Fibroblast of skin of right biceps (primary cell): ENCODE measurements at regions not wholly inside any gene's neighbourhood (a gene's known extent, or its start where the extent isn't known, plus 50 kb on each side); places are given as distances from the start of the nearest gene placed in this dataset.

Experiments
- DNase-seq: peaks from one replicate; pipeline ENCODE4 v3.0.0-alpha.2; 2013

DNA sequence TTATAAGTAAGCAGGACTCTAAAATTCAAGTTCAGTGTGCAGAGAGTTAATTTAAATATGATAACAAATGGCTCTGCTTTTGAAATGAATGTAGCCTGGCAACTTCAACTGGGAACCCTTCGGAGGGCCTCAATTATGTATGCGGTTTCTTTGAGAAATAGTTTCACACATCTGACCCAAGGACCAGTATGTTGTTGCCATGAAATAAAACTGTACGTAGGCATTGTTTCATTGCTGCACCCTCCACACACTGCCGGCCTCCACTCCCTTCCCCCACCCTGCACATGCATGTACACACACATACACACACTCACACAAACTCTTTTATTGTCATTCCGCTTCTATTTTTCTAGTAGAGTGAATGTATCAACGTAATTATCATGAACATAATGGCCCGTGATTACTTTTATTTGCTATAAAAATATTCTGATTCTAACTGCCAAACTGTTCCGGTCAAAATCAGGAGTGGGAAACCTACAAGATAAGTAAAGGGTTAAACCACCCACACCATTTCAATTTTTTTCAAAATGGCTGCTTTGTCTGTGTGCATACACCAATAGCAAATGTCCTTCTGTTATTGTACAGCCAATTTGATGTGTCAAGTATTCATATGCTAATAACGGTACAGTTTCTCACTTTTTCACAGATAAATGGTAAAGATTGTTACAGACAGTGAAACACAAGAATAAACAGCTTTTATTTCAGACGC lies 215.5 kb upstream of the TMEM161B start:
- DNase-seq = no peak

DNA sequence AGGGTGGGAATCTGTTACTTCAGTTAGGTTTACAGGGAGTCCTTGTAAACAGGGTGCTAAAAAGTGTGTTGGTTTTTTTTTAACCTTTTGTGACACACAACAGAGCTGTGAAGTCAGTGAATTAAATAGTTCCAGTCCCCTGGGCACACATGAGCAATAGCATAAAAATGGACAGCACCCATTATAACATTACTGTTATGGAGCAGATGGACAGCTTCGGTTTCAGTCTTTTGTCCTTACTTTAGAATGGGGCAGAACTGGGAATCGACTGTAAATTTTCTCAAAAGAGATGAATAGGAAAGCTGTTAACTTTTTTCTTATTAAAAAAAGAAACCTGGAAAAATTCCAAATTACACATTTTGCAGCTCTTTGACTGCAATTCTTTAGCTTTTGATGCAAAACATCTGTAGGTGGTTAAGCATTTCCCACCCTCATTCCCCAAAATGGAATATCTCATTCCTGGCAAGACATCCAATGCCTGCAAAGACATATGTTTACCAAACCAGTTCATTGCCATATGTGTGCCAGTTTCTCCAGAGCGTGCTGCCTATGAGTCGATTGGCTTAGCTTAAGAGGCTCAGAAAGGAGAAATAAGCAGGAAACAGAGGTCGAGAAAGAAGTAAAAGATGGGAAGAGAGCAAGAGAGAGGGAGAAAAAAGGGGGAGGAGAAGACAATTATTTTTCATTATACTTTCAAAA lies 212.3 kb upstream of the TMEM161B start:
- peak; percentile 35 for DNase-seq

DNA sequence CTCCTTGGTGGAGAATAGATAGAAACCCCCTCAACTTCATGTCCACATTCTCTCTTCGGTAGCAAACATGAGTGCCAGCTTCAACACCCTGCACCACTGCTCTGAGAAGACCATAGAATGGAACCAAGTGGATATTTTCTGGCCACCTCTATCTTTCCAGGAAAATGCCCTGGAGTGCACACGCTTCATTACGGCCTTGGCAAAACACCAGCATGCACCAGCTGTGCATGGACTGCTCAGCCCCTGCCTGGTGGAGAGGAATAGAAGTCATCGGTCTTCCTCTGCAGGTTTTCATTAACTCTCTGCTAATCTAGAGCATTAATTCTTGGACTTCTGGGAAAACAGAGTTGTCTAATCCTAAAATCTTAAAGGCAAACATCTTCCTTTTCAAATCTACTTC lies 211.6 kb upstream of the TMEM161B start:
- no peak for DNase-seq

DNA sequence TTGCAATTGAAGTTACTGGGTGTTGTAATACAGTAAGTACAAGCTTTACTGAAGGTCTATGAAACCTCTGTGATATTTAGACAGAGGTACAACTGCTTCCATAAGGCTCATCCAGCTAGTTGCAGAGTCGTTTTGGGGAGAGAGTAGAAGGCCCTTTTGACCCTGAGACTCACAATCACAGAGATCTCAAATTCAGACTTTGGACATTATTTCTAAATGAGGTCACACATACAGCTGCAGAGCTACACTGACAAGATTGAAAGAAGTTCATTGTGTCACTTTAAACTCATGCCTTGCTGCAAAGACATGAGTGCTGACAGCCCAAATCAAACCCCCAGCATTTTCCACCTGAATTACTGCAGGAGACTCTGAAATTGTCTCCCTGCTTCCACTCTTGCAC lies 205.9 kb upstream of the TMEM161B start:
- DNase-seq = no peak

DNA sequence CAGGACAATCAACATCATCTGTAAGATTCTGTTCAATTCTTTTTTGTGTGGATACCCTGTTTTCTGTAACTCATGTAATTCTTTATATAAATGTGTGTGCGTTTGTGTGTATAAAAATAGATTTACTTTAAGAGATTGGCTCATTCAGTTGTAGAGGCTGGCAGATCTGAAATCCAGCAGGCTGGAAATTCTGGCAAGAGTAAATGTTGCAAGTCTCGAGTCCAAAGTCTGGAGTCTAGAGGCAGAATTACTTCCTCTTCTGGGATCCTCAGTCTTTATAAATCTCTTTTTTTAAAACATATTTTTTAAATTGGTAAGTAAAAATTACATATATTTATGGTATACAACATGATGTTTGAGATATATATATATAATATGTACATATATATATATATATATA lies 202.1 kb upstream of the TMEM161B start:
- no peak for DNase-seq

DNA sequence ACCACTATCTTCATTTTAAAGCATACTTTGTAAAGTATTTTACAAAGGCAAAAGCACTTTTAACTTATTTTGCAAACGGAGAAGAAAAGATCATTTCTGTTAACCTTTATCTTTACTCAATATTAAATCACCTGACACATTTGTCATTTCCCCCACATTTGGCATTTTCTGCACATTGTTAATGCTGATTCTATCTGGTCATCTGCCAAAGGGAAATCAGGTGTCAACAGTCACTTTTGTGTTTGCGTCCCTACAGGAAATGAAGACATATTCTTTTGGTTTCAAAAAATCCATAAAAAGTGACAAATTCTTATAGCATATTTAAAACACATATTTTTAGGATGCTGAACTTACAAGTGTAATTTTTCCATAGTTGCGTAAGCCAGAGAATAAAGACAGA lies 191.3 kb upstream of the TMEM161B start:
- no peak for DNase-seq

DNA sequence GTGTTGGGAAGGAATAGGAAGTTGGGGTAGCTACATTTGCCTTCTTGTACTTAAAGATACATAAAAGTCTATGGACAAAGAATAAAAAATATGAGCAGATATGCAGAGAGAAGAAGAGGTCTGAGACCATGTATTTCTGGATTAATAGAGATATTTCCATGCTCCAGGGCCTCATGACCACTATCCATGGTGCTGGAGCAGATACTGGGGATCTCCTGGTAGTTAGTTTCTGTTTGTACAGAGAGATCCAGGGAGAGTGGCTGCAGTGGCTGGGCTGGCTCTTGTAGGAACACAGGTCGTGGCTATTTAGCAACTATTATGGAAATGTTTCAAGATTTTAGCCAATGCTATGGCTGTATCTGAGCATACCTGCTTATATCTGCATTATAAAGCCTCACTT lies 184.2 kb upstream of the TMEM161B start:
- DNase-seq = peak; percentile 4

DNA sequence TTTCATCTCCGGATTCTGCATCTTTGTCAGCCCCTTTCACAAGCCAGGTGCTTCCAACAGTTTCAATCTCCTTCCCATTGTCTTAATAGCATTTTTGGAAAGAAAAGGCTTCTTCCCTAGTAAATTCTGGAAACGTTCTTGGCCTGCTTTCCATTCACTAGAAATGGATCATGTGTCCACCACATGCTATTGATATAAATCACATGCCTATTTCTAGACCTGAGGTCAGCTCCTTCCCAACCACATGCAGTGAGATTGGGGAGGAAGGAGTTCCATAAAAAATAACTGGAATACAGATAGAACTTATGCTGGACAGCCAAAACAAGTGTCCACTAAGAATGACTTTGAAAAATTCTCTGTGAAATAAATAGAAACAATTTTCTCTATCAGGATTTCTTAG lies 181.6 kb upstream of the TMEM161B start:
- no peak for DNase-seq

DNA sequence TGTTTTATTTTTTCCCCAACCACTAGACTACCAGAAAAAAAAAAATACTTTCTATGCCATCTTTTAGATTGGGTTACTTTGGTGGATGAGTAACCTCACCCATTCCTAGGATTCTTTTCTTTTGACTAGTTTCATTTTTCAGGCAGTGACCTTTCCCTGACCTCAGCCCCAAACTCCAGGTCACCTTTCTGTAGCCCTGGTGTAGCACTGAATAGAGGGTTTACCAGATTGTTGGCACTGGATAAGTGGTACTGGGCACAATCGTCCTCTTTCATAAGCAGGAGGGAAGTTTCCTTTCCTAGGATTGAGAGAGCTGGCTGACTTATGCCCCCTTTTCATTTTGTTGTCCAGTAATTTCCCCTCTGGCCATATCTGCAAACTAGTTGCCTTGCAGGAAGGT lies 169.4 kb upstream of the TMEM161B start:
- peak; percentile 9 for DNase-seq

DNA sequence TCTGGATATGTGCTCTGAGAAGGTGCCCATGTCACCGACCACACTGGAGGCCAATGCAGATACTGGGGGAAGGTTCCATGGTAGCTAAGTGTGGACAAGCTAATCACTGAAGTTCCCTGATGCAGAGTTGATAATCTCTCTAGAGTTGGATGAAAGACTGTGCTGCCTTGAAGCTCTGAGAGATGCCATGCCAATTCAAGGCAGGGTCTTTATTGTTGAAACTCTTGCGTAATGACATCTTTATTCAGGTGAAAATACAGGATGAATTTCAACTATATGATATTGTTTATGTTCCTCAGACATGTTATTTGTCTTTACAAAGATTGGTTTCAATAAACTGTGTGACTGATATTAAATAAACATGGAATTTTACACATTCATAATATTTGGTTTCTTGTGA lies 167.6 kb upstream of the TMEM161B start:
- no peak for DNase-seq

DNA sequence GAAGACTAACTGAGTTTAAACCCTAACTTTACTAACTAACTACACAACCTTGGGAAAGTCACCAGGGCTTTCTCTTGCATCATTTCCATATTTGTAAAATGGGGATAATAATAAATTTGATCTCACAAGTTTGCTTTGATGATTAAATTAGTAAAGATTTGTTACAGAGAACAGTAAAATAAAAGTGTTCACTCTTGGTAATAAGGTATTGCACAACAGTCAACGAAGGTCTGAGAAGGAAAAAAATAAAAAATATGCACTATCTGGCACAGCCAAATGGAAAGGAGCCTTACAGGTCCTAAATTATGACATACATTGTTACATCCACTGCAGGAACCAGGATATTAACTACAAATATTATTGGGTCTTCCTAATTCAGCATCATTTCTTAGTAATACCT lies 160.0 kb upstream of the TMEM161B start:
- no peak for DNase-seq

DNA sequence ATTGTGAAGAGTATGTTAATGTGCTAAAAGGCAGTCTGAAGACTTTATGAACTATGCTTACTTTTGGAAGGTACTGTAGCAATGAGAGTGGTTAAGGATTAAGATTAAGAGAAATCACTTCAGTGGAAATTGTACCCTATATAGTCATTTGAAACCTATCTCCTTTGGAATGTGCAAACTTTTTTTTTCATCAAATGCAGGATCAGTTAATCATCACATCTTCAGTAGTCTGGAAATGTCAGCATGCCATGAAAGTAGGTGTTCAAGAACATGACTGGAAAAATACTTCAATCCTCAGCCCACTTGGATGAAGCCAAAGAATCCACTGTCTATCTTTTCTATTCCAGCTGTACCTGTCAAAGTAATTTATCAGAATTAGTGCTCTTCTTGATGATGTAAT lies 157.8 kb upstream of the TMEM161B start:
- no peak for DNase-seq

DNA sequence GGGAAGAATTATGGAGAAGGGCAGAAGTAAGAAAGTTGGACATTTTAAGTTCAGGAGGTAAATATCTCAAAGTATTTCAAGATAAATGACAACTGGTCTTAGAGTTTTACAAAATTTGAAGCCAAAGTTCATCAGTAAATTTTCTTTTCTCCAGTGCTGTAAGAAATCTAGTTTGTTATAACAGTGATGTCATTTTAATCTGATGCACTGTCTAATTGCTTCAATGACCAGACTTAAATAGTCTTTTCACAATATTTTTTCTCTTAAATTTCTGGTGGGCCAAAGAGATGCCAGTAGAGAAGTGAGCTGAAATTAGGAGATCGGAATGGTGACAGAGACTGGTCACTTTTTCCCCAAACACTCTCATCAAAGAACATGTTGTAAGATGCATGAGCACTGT lies 156.5 kb upstream of the TMEM161B start:
- DNase-seq = no peak

DNA sequence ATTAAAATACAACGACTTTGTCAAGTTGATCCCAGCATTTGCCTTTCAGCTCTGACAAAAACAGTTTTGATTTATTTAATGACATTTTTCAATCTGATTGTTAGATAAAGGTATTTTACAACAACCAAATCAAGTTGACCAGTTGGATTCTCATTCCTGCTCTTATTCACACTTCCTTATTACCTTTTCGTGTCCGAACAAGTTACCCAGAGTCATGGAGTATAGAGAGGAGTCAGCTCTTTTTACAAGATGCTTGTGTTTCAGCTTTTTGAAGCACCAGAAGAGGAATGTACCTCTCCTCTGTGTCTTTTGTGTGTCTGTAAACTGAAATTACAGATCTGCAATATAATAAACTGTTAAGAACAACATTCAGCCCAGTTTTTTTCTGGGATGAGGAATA lies 151.3 kb upstream of the TMEM161B start:
- no peak for DNase-seq

DNA sequence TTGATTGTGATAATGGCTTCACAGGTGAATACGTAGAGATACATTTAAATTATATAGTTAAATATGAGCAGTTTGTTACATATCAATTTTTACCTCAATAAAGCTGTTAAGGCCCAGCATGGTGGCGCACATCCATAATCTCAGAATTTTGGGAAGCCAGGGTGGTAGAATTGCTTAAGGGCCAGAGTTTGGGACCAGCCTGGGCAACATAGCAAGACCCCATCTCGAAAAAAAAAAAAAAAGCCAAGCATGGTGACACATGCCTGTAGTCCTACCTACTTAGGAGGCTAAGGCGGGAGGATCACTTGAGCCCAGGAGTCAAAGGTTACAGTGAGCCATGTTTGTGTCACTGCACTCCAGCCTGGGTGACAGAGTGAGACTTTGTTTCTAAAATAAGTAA lies 138.7 kb upstream of the TMEM161B start:
- no peak for DNase-seq

DNA sequence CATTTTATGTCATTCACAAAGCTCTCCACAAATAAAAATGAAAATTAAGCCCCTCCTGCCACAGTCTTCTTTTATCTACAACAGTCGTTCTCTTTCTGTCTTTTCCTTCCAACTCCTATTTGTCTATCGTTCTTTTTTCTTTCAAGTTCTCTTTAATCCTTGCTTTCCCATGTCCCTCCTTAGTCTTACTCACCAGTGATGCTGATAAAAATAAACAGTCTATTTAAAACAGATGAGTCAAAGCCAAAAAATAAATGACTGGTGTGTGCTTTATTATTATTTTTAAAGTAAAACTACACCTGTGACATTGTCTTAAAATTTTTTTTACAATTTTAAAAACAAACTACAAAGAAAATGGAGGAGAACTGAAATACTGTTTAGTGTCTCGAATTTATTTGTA lies 137.1 kb upstream of the TMEM161B start:
- no peak for DNase-seq

DNA sequence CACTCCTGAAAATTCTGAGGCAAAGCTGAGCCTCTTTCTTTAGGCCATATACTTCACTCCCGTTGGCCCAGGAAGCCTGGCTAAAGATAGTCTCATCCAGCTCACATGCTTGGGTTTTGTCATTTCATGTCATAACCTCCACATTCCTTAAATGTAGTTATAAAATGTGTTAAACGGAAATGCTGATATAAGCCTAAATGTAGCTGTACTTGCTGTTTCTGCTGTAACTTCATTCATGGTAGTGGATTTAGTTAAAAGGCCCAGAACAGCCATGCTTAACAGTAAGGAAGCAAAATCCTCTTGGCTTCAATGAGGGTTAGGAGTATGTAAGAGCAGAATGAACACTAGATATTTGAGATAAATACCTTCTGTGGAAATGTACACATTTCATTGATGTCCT lies 135.8 kb upstream of the TMEM161B start:
- no peak for DNase-seq

DNA sequence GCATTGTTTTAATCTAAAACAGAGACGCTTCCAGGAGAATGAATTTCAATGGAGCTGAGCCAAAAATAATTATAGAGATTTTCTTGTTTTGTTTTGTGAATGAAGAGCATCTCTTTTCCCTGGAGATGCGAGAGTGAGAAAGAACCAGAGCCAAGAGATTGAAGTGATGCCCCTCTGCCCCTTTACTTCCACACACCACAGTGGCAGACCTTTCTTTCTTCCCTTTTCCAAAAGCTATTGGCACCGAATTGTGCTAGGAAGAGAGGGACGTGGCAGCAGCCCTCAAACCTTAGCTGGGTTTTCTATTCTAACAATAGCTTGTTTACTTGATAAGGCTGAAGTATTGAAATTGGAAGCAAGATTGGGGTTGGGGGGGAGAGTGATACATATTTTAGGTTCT lies 133.0 kb upstream of the TMEM161B start:
- DNase-seq = no peak

DNA sequence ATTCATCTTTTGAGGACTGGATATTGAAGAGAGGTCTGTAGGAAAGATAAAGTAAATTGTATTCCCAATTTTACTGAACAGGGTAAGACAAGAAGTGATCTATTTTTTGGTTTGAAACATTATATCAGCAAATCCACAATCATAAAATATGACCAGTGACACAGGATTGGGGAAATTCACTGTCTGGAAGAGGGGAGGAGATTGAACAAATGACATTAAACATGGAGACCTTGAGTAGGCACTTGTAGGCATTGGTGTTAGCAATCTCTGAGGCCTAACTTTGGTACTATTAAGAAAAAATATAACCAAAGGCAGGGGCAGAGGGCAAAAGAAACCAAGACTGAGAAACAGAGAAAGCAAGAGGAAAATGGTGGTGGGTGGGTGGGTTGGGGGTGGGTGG lies 132.6 kb upstream of the TMEM161B start:
- DNase-seq = no peak

DNA sequence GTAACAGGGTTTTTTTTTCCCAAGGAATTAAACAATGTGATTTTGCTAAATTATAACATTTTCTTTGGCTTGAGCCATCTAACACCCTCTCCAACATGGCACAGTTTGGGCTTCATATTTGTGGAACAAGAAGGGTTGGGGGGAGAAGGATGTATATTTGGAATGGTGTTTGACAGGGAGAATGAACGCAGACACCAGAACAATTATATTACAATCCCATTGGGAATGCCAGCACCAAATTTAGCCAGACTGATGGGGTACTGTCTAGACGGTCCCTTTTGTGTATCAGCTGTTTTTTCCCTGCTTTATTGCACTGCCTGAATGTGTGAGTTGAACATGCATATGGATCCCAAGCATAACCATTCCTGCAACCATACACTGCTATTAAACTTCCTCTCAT lies 130.9 kb upstream of the TMEM161B start:
- no peak for DNase-seq

DNA sequence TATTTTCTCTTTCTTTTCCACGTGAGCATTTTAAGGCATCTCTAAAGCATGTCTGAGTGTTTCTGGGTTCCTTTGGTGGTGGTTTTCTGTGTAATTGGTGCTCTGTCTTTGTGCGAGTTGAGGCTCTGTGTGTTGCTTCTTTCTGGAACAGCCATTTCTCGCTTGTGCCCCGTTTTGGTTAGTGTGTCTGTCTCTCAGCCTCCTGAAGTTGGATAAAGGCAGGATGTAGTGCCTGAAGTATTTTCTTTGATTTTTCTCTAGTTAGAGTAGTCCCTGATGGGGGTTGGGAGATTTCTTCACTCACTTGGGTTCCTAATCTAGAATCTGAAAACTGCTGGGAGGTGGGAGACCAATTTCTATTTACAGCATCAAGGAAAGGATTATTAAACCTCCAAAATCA lies 129.7 kb upstream of the TMEM161B start:
- no peak for DNase-seq

DNA sequence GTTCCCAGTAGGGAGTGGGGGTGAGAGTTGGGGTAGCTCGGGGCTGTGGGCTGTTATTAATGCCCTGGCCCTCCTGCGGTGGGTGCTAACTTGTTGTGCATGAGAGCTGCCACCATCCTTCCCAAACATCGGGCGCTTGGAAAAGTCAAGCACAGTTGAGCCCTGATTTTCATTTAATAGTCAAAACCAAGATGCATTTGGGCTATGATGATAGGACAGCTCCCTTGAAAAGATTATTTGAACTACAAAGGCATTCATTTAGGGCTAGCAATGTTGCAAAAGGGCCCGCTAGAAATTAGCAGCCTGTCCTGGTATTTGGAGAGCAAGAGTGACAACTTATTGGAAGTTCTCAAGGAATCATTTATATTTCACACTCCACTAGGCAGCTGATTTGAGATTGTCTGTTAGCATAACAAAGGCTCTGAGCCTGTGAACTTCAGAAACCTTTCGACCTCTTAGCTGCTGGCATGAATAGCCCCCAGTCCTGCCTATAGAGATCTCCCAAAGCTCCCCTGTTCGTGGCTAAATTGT lies 128.2 kb upstream of the TMEM161B start:
- no peak for DNase-seq

DNA sequence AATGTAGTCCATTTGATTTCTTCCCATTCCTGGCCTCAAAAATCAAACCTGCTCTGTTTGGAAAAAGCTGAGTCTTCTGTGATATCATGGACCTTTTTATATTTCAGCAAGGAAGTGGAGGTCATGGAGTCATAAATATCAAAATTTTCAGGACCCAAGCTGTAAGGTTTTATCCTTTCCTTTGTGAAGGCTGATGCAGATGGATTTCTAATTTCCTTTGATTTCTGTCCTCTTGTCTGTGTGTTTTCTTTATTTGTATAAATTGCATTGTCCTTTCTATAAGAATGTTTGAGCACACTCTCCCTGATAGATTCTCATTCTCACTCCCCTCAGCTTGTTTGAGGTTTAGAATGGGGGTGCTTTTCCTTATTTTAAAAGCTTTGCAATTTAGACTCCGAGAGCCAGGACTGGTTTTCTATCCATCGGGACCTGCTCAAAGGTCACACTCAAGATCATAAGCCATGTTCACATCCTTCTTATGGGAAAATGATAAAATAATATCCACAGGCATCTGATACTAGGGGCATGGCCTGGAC lies 127.4 kb upstream of the TMEM161B start:
- no peak for DNase-seq

DNA sequence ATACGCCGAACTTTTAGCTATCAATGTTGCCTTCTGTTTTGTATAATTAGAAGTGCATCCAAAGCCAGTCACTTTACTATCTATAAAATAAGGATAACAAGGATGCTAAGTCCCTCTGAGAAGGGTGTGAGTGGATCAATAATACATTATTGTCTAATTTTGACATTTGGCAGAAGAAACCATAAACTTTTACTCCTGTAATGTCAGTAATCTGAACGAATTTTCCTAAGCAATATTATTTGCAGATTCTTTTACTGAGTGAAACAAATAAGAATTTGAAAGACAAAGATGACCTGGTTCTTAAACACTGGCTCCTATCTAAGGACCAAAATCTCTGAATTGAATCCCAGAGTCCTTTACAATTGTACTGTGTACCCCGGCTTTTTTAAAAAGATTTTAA lies 126.6 kb upstream of the TMEM161B start:
- no peak for DNase-seq
